ENCODE measurements at regions not wholly inside any gene's neighbourhood (a gene's known extent, or its start where the extent isn't known, plus 50 kb on each side); places are given as distances from the start of the nearest gene placed in this dataset.

DNA sequence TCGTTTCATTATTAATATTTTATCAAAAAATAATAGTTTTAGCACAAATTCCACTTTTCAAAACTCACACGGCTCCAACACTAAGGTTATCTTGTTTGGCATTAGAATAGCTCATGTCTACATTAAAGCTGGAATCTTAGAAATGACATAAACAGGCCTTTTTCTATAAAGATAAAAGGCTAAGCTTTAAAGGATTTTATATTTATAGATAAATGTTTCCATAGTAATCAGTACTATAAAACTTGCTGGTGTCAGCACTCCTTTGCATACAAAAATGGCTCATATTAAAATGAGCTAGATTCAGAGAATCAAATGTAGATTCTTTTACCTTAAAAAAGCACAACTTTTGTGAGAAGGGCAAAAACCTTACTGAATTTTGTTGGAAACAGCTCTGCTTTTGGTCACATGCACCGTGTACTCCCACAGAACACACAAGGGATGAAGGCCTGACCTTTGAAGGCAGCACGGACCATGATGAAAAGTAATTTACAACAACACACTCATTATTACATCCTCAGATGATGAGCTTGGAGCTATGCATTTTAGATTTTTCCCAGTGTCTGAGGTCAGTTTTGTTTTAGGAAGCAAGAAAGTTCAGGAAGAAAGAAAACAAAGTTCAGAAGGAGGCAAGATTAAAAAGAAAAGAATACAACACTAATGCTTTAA is 202.8 kb downstream of the BCAT1 start:
- TF ChIP-seq EZH2 (IDR thresholded peaks at IDR 0.05) (no peak), CTCF (IDR thresholded peaks at IDR 0.05) (no peak), EZH2phosphoT487 (IDR thresholded peaks at IDR 0.05) (no peak)

Data from neural progenitor cell (in vitro differentiated cells).